Naive B cell (primary cell): ENCODE measurements at regions not wholly inside any gene's neighbourhood (a gene's known extent, or its start where the extent isn't known, plus 50 kb on each side); places are given as distances from the start of the nearest gene placed in this dataset.

ENCODE experiments used
- ATAC-seq, 2 donors: fragments of 150-1000 bp; cut with Tn5 transposase; 2 replicates each; pipeline ENCODE4 v1.10.0; 2021; ENCODE audit warnings: low read depth in 2 of 2, mild to moderate bottlenecking in 2 of 2, moderate library complexity in 2 of 2
- DNase-seq: peaks from one replicate; pipeline ENCODE4 v3.0.0; 2022
- H3K27ac Mint-ChIP-seq, 6 donors: one replicate each; pipeline ENCODE4 v1.8.0; 2020 to 2022; ENCODE audit warnings: mild to moderate bottlenecking in 6 of 6, mixed read lengths in 6 of 6, moderate library complexity in 5 of 6, inconsistent platforms in 2 of 6
- H3K27me3 Mint-ChIP-seq, 3 donors: one replicate each; pipeline ENCODE4 v1.8.0; 2021 to 2022; ENCODE audit warnings: mixed read lengths in 3 of 3, mild to moderate bottlenecking in 1 of 3
- H3K36me3 Mint-ChIP-seq, 2 donors: one replicate each; pipeline ENCODE4 v1.8.0; 2020 to 2022; ENCODE audit warnings: mixed read lengths in 2 of 2, inconsistent platforms in 1 of 2, mild to moderate bottlenecking in 1 of 2
- H3K4me1 Mint-ChIP-seq, 3 donors: one replicate each; pipeline ENCODE4 v1.8.0; 2020 to 2022; ENCODE audit warnings: mixed read lengths in 3 of 3, inconsistent platforms in 1 of 3, mild to moderate bottlenecking in 1 of 3, moderate library complexity in 1 of 3
- H3K4me3 Mint-ChIP-seq, 8 donors: one replicate each; pipeline ENCODE4 v1.8.0; 2020 to 2022; ENCODE audit warnings: mild to moderate bottlenecking in 8 of 8, mixed read lengths in 8 of 8, moderate library complexity in 8 of 8, inconsistent platforms in 2 of 8
- H3K9me3 Mint-ChIP-seq, 7 donors: one replicate each; pipeline ENCODE4 v1.8.0; 2020 to 2022; ENCODE audit warnings: mixed read lengths in 7 of 7, mild to moderate bottlenecking in 5 of 7, inconsistent platforms in 2 of 7, moderate library complexity in 1 of 7

DNA sequence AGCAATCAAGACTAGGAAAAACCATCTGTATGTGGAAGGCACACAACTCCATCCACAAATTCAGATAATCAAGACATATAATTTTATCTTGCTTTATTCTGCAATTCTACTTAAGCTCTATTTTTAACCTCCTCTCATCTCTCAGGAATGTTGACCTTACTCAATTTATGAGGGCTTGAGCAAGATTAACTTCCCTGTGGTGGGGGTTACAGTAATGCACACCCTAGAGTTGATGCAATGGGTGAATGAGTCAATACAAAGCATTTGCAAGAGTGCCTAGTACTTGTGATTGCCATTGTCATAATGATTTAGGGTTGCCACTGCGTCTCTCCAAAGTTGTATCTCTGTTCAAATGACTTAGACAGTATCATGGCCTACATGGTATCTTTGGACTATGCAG lies 1598.4 kb upstream of the TMEM132C start:
- no peak for ATAC-seq
- Mint-ChIP-seq H3K27me3 (no peaks in the 10 kb centered on the region), H3K9me3 (peaks cover under 1 to 8% (median 4%) of the 10 kb centered on the region in 7 donors), H3K36me3 (no peaks in the 10 kb centered on the region), H3K4me1 (no peaks in the 10 kb centered on the region), H3K4me3 (no peak overlapping the region), H3K27ac (no peak overlapping the region)
- no peak for DNase-seq

DNA sequence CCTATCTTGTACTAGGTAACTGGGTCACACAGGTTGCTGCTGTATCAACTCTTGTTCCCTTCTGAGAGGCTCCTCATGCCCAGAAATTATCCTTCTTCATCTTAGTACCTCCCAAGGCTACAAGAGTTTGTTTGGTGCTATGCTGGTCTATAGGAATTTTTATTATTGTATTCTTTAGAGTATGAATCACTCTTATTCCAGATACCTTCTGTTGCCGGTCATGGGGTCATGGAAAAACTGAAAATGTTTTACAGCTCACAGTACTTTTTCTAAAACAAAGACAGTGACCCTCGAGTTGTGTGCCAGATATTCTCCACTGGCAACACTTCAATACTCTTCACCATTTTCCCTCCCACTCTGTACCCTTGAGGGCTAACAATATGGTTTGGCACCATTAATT lies 1598.0 kb upstream of the TMEM132C start:
- no peaks in the 10 kb centered on the region for H3K27me3 Mint-ChIP-seq
- DNase-seq (no peak), ATAC-seq (no peak)
- H3K4me1 Mint-ChIP-seq, result no peaks in the 10 kb centered on the region
- H3K9me3 Mint-ChIP-seq, result peaks cover 0 to 8% (median 4%) of the 10 kb centered on the region in 7 donors
- no peak overlapping the region for H3K4me3 Mint-ChIP-seq
- H3K27ac Mint-ChIP-seq, result no peak overlapping the region
- H3K36me3 Mint-ChIP-seq, result no peaks in the 10 kb centered on the region

DNA sequence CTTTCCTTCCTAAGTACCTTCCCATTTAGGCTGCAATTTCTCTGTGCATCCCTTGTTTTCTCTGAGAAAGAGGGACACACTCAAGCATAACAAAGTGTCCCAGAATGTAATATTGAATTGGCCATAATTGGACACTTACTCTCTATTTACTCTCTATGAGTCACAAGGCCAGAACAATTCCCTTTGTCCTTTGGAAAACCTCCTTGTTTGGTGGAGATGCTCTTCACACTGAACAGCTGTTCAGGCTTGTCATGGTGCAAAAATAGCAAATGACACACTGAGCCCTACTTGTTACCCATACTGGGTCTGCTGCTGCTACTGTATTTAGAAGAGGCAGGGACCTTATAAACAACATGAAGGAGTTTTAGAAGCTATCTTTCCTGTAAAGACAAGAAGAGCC lies 1590.5 kb upstream of the TMEM132C start:
- Mint-ChIP-seq H3K4me1 (no peaks in the 10 kb centered on the region), H3K27ac (no peak overlapping the region), H3K27me3 (no peaks in the 10 kb centered on the region), H3K9me3 (peaks cover 0 to 12% (median 0%) of the 10 kb centered on the region in 7 donors), H3K36me3 (no peaks in the 10 kb centered on the region), H3K4me3 (no peak overlapping the region)
- ATAC-seq (no peak), DNase-seq (no peak)

DNA sequence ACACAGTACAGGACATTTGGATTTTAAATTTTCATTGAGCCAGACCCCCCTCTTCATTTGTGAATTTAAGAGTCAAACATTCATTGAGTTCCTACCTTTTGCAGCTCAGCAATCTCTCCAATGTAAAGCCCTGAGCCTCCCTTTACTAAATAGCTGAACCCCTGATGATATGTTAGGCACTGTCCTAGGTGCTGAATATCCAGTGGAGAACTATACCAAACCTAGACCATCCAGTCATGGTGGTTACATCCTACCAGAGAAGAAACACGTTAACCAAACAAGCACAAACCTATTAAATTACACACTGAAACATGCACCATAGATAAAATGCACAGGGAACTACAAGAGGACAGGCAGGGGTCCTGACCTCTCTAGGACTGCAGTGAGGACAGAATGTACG lies 1585.3 kb upstream of the TMEM132C start:
- H3K9me3 Mint-ChIP-seq, result peaks cover 6 to 22% (median 9%) of the 10 kb centered on the region in 7 donors
- H3K4me3 Mint-ChIP-seq, result no peak overlapping the region
- H3K27ac Mint-ChIP-seq, result peak overlapping the region in 1 of 6 donors; percentile 30
- DNase-seq, result no peak
- no peak for ATAC-seq
- peaks cover 0 to 10% of the 10 kb centered on the region in 2 donors for H3K36me3 Mint-ChIP-seq
- H3K4me1 Mint-ChIP-seq, result no peaks in the 10 kb centered on the region
- no peaks in the 10 kb centered on the region for H3K27me3 Mint-ChIP-seq

DNA sequence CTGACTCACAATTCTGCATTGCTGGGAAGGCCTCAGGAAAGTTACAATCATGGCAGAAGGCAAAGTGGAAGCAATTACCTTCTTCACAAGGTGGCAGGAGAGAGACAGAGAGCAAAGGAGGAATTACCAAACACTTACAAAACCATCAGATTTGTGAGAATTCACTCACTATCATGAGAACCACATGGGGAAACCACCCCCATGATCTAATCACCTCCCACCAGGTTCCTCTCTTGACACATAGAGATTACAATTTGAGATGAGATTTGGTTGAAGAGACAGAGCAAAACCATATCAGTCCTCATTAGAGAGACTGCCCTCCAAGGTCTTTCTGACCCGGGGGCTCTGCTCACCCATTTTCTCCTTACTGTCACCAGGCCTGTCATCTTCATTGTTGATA lies 1582.3 kb upstream of the TMEM132C start:
- no peak overlapping the region for H3K4me3 Mint-ChIP-seq
- no peaks in the 10 kb centered on the region for H3K4me1 Mint-ChIP-seq
- peaks cover 7 to 27% (median 11%) of the 10 kb centered on the region in 7 donors for H3K9me3 Mint-ChIP-seq
- ATAC-seq (no peak), DNase-seq (no peak)
- peaks cover 0 to 10% of the 10 kb centered on the region in 2 donors for H3K36me3 Mint-ChIP-seq
- H3K27me3 Mint-ChIP-seq, result no peaks in the 10 kb centered on the region
- H3K27ac Mint-ChIP-seq, result no peak overlapping the region

DNA sequence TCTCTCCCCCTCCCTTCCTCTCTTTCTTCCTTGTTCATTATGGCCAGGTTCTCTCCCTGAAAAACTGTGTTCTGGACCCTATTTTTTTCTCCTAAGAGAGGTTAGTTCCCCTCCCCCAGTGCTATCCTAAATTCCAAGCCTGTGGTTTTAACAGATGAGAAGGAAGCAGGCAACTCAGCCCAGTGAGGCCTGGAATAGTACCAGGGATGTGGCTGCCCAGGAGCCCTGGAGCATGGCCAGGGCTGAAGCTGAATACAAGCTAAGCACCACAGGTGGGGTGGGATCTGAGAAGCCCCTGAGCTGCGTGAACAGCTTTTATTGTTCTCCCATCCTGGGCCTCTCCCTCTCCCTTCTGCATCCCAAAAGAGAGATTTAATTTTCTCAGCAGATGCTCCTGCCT lies 1581.3 kb upstream of the TMEM132C start:
- ATAC-seq, result no peak
- no peaks in the 10 kb centered on the region for H3K4me1 Mint-ChIP-seq
- peaks cover 0 to 10% of the 10 kb centered on the region in 2 donors for H3K36me3 Mint-ChIP-seq
- peak overlapping the region in 1 of 6 donors; percentile 42 for H3K27ac Mint-ChIP-seq
- H3K9me3 Mint-ChIP-seq, result peaks cover 7 to 27% (median 11%) of the 10 kb centered on the region in 7 donors
- H3K4me3 Mint-ChIP-seq, result no peak overlapping the region
- no peak for DNase-seq
- H3K27me3 Mint-ChIP-seq, result no peaks in the 10 kb centered on the region

DNA sequence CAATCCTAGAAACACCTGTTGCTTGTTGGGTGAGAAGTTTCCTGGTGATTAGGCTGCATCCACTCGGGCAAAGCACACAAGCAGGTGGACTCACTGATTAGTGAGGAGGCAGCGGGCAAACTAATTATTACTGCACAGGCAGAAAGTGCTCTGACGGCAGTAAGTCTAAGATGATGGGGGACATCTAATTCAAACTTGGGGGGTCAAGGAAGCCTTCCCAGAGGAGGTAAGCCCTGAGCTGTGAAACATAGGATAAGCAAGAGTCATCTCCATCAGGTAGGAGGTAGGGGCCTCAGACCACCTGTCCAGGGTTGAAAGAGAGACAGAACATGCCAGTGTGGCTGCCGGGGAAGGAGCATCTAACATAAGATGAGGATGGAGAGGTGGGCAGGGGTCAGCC lies 1578.4 kb upstream of the TMEM132C start:
- no peak overlapping the region for H3K4me3 Mint-ChIP-seq
- peaks cover 4 to 15% (median 8%) of the 10 kb centered on the region in 7 donors for H3K9me3 Mint-ChIP-seq
- ATAC-seq, result no peak
- H3K27me3 Mint-ChIP-seq, result no peaks in the 10 kb centered on the region
- H3K27ac Mint-ChIP-seq, result no peak overlapping the region
- DNase-seq, result no peak
- peaks cover 0 to 10% of the 10 kb centered on the region in 2 donors for H3K36me3 Mint-ChIP-seq
- no peaks in the 10 kb centered on the region for H3K4me1 Mint-ChIP-seq

DNA sequence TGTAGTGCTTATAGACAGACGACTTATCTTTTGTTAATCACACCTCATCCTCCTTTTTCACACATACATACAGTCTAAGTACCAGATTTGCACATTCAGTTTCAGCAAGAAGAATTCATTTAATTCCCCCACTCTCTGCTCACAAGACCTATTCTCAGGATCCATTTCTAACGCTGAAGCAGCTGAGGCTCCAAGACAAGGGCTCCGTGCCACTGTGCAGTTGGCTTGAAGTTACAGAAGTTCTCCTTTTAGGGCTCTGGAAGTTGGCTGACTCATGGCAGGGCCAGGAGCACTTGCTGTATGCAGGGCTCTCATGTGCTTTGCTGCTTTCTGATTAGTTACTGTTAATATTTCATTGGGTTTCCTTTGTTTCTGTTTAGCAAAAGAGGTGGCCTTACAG lies 1566.9 kb upstream of the TMEM132C start:
- DNase-seq (no peak), ATAC-seq (no peak)
- Mint-ChIP-seq H3K4me1 (no peaks in the 10 kb centered on the region), H3K36me3 (no peaks in the 10 kb centered on the region), H3K9me3 (peaks cover 0 to 10% (median 2%) of the 10 kb centered on the region in 7 donors), H3K27me3 (no peaks in the 10 kb centered on the region), H3K27ac (no peak overlapping the region), H3K4me3 (no peak overlapping the region)

DNA sequence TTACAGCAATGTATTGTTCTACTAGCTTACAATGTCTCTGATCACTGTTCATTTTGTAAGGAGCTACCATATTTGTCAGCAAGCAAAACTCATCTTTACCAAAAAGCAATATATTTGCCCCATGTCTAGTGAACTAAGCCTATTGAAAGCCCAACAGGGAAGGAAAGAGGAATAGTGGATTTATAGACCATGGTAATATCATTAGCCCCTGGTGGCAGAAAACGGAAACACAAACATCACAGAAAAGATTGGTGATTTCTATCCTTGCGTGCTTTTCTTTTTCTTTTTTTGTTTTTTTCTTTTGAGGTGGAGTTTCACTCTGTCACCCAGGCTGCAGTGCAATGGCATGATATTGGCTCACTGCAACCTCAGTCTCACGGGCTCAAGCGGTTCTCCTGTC lies 1562.4 kb upstream of the TMEM132C start:
- Mint-ChIP-seq H3K4me3 (no peak overlapping the region), H3K36me3 (no peaks in the 10 kb centered on the region), H3K9me3 (peaks cover 0 to 5% (median 2%) of the 10 kb centered on the region in 7 donors), H3K27me3 (no peaks in the 10 kb centered on the region), H3K4me1 (no peaks in the 10 kb centered on the region), H3K27ac (no peak overlapping the region)
- no peak for DNase-seq
- no peak for ATAC-seq

DNA sequence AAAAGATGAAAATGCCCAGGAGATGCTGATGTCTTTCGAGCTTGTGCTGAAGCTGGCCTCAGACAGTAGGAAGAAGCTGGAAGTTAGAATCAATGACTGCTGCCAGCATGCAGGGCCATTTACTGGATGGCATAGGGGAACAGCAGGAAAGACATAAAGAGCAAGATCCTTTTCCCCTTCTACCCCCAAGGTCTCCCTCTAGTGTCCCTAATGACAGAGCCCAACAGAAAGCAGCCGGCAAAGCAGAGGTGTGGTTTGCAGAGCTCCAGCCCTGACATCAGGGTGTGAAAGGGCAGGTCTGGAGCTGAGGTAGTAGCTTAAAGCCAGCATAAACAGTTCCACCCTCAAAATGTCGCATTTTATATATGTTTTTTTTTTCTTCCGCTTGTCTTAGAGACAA lies 1560.7 kb upstream of the TMEM132C start:
- no peaks in the 10 kb centered on the region for H3K4me1 Mint-ChIP-seq
- no peak overlapping the region for H3K4me3 Mint-ChIP-seq
- H3K36me3 Mint-ChIP-seq, result no peaks in the 10 kb centered on the region
- H3K9me3 Mint-ChIP-seq, result peaks cover 0 to 2% (median 0%) of the 10 kb centered on the region in 7 donors
- no peak overlapping the region for H3K27ac Mint-ChIP-seq
- DNase-seq (no peak), ATAC-seq (no peak)
- no peaks in the 10 kb centered on the region for H3K27me3 Mint-ChIP-seq

DNA sequence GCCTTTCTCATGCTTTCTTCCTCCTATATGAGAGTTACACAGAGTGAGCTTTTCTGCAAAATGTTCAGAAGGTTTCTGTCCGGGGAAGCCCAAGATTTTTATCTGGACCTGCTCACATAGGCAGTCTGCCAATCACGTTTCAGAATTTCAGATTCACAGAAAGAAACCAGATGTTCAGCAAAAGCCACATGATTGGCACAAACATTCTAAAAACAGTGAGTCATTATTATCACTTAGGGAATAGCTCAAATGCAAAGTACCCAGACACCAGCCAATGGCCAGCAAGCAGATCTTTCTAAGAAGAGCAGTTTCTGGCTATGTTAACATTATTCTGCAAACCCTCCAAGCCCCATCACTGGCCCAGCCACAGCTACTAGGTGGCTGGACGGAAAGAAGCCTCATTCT lies 1558.5 kb upstream of the TMEM132C start:
- DNase-seq (no peak), ATAC-seq (no peak)
- Mint-ChIP-seq H3K27ac (no peak overlapping the region), H3K36me3 (no peaks in the 10 kb centered on the region), H3K4me1 (no peaks in the 10 kb centered on the region), H3K9me3 (no peaks in the 10 kb centered on the region), H3K27me3 (no peaks in the 10 kb centered on the region), H3K4me3 (no peak overlapping the region)

DNA sequence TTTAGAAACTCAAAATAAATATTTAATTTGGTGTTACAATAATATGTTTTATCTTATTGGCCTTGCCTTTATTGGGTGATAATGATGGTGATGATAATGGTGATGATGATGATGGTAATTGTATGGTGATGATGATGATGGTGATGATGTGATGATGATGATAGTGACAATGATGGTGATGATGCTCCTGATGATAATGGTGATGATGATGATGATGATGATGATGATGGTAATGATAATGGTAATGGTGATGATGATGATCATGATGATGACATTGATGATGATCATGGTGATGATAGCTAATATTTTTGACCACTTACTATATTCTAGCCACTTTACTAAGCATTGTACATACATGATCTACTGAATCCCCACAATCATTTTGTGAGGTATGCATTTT lies 1548.6 kb upstream of the TMEM132C start:
- H3K9me3 Mint-ChIP-seq, result peaks cover 3 to 19% (median 14%) of the 10 kb centered on the region in 7 donors
- H3K27ac Mint-ChIP-seq, result peak overlapping the region in 1 of 6 donors; percentile 6
- no peaks in the 10 kb centered on the region for H3K4me1 Mint-ChIP-seq
- no peaks in the 10 kb centered on the region for H3K36me3 Mint-ChIP-seq
- ATAC-seq (no peak), DNase-seq (no peak)
- no peak overlapping the region for H3K4me3 Mint-ChIP-seq
- peaks cover 0 to 2% (median 0%) of the 10 kb centered on the region in 3 donors for H3K27me3 Mint-ChIP-seq

DNA sequence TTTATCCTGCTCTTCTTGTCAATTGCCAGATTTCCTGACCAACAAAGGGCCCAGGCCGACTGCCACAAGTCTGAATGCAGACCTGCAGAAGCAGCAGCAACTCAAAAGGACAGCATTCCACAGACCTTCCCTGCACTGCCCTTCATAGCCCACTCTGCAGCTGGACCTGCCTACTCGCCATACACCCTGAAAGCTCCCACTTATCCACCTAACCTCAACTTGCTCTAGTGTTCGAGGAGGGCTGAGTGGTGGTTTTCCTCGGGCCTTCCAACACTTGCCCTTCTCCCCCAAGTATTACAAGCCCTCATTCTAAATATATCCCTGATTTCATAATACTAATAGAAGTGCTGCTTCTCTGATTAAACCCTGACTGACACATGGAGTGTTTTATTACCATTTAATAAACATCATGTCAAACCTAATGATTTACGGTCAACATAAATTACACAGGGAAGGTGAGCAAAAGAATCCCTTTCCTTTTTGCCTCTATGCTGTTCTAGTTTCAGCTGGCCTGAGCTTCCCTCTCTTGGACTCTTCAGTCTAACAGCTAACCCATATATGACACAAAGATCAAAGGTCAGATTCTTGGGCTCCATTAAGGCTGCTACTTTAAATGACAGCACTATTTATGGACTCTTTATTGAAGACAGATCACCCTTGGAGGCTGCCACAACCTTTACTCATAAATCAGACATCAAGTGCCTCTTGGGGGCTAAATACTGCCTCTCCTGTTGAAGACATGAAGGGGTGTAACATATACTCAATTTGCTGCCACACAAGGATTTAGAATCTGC lies 1546.9 kb upstream of the TMEM132C start:
- Mint-ChIP-seq H3K27me3 (peaks cover 0 to 10% (median 6%) of the 10 kb centered on the region in 3 donors), H3K27ac (no peak overlapping the region), H3K4me3 (no peak overlapping the region), H3K9me3 (peaks cover 5 to 29% (median 16%) of the 10 kb centered on the region in 7 donors), H3K4me1 (no peaks in the 10 kb centered on the region), H3K36me3 (no peaks in the 10 kb centered on the region)
- no peak for ATAC-seq
- DNase-seq, result no peak

DNA sequence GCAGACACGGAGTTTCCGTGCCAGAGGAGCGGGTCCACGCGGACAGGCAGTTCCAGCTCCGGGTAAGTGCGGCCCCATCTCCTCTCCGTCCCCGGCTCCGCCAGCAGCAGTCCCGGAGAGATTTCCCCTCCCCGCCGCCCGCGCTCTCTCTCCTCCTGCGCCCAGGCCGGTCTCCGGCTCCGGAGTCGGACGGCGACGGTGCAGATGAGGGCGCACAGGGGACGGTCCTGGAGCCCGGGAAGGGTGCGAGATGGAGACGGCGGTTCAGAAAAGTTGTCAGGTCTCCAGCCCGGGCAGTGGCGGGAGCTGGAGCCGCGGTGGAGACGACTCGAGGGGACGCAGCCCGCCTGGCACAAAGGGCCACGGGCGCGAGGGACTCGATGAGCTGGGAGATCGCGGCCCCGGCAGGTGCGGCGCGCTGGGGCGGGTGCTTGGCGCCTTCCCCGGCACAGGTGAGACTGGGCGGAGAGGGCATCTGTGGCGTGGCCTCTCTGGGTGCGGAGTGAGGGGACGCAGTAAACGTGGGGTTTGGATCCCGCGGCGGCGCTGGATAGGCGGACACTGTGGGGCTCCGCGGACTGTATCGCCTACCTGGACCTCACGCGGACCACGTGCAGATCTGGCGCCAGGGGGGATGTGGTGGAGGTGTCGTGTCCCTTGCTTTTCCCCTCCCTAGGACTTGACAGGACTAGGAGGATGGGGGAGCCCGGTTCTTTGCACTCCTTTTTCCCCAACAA lies 1540.3 kb upstream of the TMEM132C start:
- Mint-ChIP-seq H3K9me3 (peaks cover 6 to 21% (median 9%) of the 10 kb centered on the region in 7 donors), H3K27me3 (peaks cover 9 to 34% (median 13%) of the 10 kb centered on the region in 3 donors), H3K27ac (no peak overlapping the region), H3K4me1 (no peaks in the 10 kb centered on the region), H3K36me3 (peaks cover 0 to 8% of the 10 kb centered on the region in 2 donors), H3K4me3 (no peak overlapping the region)
- ATAC-seq (no peak), DNase-seq (no peak)
